GM19328 (cell line): ENCODE measurements at regions not wholly inside any gene's neighbourhood (a gene's known extent, or its start where the extent isn't known, plus 50 kb on each side); places are given as distances from the start of the nearest gene placed in this dataset.
"Not testable (repeated sequence)": the region's sequence is repeated elsewhere in the genome, so short reads cannot be mapped to it uniquely, and the experiment has no call there.

Experiments
- ATAC-seq: cut with Tn5 transposase; IDR thresholded peaks from one replicate; pipeline ENCODE4 v1.9.1; 2021; ENCODE audit warnings: mild to moderate bottlenecking, moderate library complexity; ENCODE audit not compliant: unreplicated experiment

DNA sequence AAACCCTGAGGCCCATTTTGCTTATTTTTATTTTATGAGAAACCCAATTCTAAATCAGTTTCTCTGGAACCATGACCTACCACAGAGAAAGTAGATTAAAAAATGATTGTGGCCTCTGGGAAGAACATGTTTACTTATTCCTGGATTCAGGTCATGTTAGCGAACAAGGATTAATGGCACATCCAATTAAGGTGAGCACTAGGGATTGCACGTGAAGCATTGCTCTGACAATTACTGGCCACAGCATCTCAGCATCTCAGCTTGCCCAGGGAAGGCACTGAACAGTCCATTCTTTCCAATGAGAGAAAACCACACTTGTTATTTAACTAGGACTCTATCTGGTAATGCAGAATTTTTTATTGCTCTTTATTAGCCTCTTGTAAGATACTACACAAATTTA is 119.8 kb downstream of the ZNF330 start:
- no peak for ATAC-seq

DNA sequence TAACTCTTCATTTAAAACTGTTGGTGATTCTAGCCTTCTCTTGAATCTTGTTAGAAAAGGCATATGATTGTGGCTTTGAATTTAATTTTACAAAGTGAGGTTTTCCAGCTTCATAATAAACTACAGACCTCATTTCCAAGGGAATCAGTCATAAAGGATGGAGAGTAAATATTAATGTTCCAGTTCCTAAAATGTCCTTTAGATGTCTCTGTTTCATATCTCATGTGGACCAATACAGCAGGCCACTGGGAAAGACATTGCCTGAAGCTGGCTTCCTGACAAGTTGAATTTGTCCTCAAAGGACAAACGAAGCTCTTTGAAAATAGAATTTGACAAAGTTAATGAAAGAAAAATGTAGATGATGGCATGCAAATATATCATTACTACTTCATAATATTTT is 125.4 kb downstream of the ZNF330 start:
- no peak for ATAC-seq

DNA sequence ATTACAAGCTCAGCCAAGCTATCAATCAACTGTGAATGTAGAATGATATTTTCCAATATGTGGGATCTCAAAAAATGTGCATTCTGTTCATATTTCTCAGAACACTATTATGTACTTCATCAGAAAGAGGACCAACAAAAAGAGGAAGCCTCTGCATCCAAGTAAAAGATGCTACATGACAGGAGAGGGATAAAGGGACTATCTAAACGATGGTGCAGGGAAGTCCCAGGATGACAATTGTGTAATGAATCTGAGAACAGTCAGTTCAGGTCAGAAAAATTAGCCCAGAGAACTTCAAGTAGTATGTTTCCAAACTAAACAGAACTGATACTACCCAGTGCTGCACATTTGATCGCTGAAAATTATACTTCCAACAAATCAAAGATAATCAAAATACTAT is 127.0 kb downstream of the ZNF330 start:
- ATAC-seq, result no peak

DNA sequence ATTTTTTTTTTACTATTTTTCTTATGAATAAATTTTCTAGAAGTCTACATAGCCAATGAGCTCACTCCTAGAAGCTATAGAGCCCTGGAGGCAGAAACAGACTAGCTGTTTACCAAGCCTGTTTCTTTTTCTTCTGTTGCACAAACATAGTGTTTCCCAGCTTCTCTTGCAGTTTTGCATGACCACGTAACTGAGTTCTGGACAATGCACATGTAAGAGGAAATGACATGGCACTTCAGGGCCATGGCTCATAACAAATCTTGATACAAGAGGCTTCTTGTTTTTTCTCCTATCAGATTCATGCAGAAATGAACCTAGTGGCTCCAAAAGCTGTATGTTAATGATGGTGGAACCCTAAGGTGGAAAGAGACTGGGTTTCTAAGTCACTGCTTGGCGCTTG is 127.4 kb downstream of the ZNF330 start:
- ATAC-seq, result no peak

DNA sequence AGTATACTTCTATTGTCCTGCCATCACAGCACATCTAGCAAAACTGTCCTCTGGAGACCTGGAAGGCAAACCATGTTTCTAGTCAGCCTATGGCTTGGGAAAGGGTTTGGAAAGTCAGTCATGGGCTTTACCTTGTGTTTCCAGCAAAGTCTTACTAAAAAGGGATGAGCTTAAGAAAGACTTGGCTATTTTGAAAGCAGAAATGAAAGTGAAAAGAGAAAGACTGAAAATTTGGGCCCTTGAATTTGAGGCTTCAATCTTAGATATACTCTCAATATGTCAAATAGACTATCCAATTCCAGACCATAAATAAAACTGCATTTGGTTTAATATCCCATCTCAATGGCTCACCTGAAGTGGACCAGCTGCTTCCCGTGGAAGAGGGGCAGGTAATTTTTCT is 127.9 kb downstream of the ZNF330 start:
- no peak for ATAC-seq

DNA sequence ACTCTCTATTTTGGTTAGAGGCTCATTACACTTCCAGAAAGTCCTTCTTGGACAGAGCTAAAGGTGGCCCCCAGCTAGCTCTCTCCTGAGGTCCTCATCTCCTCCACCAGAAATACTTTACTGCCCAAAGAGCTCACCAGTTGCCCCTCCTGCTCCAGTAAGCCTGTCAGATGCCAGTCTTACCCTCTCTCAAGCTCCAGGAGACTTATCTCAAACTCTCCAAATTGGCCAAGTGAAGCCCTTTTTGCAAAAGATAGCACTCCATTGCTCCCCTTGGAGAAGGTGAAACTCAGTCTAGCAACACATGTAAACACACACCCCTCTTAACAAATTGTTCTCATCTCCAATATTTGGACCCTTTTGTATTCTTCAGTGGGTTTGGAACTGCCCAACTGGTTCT is 128.5 kb downstream of the ZNF330 start:
- no peak for ATAC-seq

DNA sequence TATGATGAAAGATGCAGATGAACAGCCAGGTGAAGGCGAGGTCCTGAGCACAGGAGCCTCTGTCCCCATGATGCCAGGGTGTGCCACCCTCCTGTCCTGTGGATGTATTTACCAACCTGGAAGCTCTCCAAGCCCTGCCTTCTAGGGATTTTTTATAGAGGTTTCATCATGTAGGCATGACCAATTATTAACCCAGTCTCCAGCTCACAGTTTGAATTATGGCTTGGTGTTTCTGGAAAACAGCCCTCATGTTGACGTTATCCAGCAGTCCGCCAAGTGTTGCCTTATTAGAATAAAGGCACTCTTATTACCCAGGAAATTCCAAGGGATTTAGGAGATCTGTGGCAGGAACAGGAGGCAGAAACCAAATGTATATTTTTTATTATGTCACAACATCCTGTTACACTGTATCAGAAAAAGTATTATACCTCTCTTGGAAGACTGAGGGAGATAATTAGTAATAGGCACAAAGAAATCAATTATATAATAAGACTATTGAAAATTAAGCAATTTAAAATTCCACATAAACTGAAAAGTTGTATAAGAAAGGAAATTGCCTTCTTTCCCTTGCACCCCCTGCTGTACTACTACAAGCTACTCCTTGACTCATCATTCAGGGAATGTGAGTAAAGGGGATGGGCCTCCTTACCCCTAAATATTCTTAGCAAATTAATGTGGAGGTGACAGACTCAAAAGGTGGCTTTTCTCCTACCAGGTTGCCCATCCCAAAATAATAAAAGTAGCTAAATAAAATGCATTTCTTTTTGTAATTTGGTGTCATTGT is 129.6 kb downstream of the ZNF330 start:
- no peak for ATAC-seq

DNA sequence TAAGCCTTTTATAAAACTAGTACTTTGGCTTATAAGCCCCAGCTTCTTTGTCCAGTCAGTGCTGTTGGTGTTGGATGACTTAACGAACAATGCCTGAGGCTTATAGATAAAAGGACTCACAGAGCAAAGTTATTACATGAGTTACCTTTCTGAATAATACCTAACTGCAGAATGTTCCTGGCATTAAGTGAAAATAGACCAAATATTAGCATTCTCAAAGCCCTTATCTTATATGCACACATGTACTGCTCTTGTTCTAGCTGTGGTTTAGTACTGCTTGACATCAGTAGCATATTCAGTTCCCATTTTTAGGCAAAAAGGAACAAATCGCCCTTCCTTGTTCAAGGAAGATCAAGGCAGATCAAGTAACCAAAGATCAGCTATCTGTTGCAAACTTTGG is 131.6 kb downstream of the ZNF330 start:
- ATAC-seq, result no peak

DNA sequence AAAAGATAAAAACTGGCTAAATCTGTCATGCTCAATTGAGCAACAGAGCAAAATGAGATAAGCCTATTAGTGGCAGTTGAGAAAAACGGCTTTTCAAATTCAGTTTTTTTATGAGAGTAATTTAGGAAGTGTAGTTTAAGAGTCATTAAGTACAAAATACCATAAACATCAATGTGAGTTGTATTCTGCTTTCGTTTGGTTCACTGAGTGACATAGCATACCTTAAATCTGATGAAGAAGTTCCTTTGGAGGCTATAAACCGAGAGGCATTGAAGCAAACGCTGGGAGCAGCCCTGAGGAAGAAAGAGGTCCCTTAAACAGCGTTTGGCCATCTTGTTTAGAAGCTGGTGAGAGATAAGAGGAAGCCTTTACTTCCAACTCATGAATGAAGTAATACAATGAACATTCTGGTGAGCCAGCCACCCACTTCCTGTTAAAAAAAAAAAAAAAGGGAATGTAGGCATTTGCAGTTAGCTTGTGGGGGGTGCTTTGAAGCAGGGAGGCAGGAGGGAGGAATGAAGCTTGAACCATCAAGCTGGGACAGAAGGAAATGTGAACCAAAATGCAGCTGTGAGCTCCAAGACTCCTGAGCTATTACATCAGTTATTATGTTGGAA is 132.3 kb downstream of the ZNF330 start:
- ATAC-seq, result no peak

DNA sequence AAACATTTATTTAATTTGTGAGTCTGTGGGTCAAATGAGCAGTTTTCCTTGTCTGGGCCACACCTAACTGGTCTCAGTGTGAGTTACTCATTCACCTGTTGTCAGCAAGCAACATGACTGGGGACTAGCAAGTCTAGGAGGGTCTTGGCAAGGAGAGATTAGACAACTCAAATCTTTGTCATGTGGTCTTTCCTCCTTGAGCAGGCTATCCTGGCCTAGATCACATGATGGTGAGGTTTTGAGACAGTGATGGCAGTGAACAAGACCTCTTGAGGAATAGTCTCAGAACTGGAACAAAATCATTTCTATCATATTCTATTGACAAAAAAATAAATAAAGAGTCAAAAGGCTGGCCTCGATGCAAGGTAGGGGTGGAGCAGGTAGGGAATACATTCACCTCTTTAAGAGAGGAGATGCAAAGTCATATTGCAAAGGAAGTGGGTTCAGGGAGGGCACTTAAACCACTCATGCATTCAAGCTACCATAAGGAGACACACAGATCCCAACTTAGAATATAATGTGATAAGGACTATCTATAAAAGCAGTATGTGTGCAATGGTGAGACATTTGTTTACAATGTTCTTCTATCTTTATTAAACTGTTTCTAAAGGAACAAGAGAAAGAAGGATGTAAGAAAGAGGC is 135.7 kb downstream of the ZNF330 start:
- ATAC-seq, result no peak

DNA sequence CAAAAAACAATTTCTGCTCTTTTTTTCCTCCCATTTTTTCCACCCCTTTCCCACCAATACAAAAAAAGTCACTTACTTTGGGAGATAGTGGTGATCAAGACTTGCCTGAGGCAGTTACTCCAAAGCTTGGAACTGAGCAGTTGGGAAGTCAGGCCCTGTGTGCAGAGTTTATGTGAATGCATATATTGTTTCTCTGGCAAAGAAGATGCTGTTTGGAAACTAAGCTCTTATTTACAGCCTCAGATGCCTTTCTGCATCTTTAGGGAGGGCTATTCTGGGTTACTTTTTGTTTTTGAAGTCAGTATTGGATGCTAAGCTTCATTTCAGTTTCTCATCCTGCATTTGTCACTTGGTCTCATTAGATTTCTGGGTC is 136.3 kb downstream of the ZNF330 start:
- ATAC-seq, result no peak

DNA sequence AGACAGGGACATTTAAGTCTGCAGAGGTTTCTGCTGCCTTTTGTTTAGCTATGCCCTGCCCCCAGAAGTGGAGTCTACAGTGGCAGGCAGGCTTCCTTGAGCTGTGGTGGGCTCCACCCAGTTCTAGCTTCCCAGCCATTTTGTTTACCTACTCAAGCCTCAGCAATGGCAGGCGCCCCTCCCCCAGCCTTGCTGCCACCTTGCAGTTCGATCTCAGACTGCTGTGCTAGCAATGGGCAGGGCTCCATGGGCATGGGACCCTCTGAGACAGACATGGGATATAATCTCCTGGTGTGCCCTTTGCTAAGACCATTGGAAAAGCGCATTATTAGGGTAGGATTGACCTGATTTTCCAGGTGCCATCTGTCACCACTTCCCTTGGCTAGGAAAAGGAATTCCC is 147.5 kb downstream of the ZNF330 start:
- not testable (repeated sequence) for ATAC-seq

DNA sequence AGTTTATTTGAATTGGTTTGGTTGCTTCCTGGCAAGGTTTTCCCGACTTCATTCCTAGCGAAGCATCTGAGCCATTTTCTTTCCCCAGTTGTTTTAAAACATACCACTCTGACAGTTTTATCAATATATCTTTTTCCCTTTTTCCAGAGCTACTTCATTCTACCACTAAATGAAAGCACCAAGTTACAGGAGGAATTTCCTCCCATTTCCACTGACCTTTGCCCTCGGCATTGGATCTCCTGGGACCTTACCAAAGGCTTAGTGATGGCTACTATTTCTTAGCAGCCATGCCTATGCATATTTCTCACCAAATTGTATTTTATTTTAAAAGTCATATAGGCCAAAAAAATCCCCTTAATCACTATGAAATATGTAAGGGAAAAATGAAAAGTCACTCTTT is 150.5 kb downstream of the ZNF330 start:
- no peak for ATAC-seq

DNA sequence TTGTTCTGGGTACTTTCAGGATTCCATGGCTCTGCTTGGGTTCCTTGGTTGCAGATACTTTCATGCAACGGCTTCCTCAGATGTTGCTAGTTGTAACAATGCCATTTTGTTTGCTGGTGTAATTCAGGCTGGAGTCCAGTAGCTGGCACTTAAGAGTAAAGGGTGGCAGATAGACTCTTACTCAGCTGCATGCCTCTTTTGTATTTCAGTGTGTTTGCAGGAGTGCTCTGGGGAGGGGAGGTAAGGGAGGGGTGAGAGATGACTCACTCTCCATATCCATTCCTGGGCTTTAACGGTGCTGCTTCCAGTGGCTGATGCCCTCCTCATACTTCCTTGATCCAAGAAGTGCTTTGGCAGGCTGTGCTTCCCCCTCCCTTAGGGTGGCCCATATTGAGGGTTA is 155.2 kb downstream of the ZNF330 start:
- no peak for ATAC-seq

DNA sequence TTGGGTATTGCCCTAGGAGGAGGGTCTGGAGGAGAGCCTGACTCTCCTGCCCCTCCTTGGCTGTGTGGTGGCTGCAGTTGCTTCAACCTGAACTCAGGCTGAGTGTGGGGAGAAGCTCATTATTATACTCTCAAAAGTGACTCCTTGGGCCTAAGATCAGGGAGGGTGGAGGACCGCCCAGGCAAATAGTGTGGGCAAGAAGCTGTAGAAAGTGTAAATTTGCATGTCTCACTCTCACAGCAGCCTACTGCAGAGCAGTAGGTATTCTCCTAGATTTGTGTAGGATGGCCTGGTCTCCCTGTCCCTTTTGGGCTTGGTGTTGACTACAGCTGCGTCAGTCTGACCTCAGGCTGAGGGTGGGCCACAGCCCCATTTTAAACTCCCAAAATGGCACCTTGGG is 156.1 kb downstream of the ZNF330 start:
- ATAC-seq, result peak; percentile 97

DNA sequence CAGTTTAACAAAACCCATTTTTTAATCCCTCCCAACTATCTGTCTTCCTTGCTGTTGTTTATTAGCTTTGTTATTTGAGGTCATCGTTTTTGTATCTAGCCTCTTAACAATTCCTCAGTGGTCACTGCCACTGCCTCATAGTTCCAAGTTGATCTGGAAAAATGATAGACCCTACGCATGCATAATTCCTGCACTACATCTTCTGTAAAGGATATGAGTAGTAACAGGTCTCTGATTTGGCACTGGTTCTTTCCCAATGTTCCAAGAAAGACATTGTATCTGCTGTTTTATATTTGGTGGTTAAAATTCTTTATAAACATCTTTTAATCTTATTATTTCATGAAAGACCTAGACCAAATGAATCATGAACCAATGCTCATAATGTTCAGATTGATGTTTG is 166.6 kb downstream of the ZNF330 start:
- no peak for ATAC-seq

DNA sequence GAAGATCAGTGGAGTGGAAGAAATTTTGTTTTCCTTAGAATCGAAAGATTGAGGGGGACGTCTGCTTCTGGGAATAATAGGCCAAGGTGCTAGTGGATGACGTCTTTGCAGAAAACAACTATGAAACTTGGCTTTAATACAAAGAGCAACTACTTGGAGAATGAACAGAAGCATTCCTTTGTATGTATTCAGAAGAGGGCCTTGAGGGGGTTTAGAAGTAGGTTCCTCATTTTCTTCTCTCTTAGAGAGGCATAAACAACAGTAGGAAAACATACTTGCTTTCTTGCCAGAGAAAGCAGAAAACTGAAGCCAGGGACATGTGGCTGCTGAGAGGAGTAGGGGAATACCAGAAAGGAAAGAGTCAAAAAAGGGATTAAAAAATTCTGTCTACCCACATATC is 167.8 kb downstream of the ZNF330 start:
- ATAC-seq, result no peak

DNA sequence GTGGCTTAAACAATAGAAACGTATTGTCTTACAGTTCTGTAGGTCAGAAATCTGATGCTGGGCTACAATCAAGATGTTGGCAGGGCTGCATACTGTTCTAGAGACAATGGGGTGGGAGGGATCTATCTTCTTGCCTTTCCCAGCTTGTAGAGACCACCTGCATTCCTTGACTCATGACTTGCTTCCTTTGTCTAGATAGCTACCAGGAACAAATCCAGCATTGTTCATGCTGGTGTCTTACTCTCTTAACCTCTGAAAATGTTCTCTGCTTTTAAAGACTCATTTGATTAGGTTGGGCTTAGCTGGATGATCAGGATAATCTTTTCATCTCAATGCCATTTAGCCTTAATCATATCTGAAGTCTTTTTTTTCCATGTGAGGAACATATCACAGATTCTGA is 169.0 kb downstream of the ZNF330 start:
- ATAC-seq, result no peak

DNA sequence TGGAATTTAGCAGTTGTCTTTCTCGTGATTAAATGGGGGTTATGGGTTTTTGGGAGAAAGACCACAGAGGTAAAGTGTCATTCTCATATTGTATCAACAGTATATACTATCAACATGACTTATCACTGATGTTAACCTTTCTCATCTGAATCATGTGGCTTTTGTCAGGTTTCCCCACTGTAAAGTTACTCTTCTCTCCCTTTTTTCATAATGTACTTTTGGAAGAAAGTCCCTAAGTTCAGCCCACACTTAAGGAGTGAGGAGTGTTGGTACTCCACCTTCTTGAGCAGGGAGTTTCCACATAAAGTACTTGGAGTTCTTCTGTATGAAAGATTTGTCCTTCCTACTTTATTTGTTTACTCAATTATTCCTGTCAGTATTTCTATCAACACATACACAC is 169.9 kb downstream of the ZNF330 start:
- peak; percentile 41 for ATAC-seq

DNA sequence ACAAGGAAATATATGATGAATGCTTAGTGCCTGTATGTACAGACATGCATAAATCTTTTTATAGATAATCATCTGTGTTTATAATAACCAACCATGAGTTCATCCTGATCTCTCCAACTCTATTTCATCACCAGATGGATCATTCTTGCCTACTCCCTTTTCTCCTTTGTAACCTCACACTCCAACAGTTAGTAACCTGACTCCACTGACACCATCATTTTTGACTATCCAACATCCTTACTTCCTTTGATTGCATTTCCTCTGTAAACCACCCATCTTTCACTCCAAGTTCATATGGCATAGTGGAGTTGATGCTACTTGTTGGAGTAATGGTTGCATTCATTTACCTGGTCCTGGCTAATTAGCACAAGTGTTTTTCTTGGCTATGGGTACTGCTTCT is 170.6 kb downstream of the ZNF330 start:
- ATAC-seq, result no peak

DNA sequence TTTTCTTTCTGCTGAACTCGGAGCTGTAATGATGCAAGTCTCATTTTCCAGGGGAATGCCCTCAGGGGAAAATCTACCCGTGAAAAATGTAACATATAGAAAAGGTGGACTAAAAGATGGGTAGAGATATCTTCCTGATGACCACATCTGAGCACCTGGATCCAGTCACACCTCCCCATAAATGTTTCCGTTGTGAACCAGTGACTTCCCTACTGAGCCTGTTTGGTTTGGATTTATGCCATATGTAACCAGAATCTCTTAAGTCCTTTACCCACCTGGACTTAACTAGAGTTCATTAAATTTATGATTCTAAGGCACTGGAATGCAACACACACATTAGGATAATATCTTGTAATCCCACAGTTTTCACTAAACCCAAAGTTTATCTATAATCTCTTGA is 171.1 kb downstream of the ZNF330 start:
- no peak for ATAC-seq

DNA sequence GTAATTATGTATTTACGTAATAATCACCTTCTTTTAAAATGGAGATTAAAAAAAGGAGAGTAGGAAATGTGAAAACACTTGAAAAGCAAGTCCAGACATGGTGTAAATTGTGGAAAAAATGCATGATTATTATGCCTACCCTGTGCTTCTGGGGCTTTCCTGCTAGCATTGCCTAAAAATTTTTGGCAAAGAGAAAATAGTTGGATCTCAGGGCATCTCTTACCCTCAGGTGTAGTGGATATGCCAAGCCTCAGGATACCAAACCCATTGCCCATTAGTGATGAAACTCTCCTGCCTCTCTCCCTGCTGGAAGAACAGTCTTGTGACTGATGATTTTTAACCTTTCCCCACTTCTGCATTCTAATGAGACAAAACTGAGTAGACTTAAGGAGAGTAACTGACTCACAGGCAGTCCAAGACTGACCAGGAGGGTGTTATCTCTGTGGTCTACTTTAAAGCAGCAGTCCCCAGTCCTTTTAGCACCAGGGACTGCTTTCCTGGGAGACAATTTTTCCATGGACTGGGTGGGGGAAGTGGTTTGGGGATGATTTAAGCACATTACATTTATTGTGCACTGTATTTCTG is 174.6 kb downstream of the ZNF330 start:
- ATAC-seq, result no peak
